HCT116 (cell line): ENCODE measurements at regions not wholly inside any gene's neighbourhood (a gene's known extent, or its start where the extent isn't known, plus 50 kb on each side); places are given as distances from the start of the nearest gene placed in this dataset.

Source experiments
- ATAC-seq: fragments of 200-7000 bp; cut with Tn5 transposase; 2 replicates; pipeline ENCODE4 v1.9.1; 2020; ENCODE audit warnings: mild to moderate bottlenecking, moderate library complexity
- BruUV-seq: library from RNA; stranded (reverse); fragments of 400-500 nt; replicated peaks from 2 replicates; lab custom pipeline; 2021; lab: Mats Ljungman, UMichigan
- CTCF ChIA-PET: fragments of 300-600 bp; sonication (Branson Sonifier 250); formaldehyde crosslinking; loops from one replicate; lab custom pipeline; 2021; ENCODE audit warnings: antibody characterized with exemption; lab: Charles Lee
- POLR2A ChIA-PET: fragments of 300-600, 350-600 bp; sonication (Branson Sonifier 250); formaldehyde crosslinking; loops from one replicate; lab custom pipeline; 2021; ENCODE audit warnings: antibody characterized with exemption; lab: Charles Lee
- RAD21 ChIA-PET, 2 experiments: fragments of 300-600 bp; sonication (Branson Sonifier 250); formaldehyde crosslinking; loops; one replicate each; lab custom pipeline; 2023; ENCODE audit warnings: low total read pairs in 2 of 2; ENCODE audit not compliant: uncharacterized antibody in 2 of 2, unreplicated experiment in 2 of 2, low non-redundant PET in 1 of 2; lab: Charles Lee
- DNase-seq: peaks from one replicate; pipeline ENCODE4 v3.0.0-alpha.2; 2010; ENCODE audit warnings: low read depth, low spot score
- H2AFZ ChIP-seq: fragments of 200-600 bp; shearing (Covaris generic), sonication (generic); 2 replicates; pipeline ENCODE4 v1.6.1; 2017; ENCODE audit warnings: low read depth, mixed run types, mixed read lengths, antibody characterized with exemption, low read length; ENCODE audit not compliant: poor library complexity, severe bottlenecking
- H3K27ac ChIP-seq: 2 replicates; pipeline ENCODE4 v1.5.1; 2012; ENCODE audit warnings: low read depth, low read length
- H3K27me3 ChIP-seq: fragments of 200-600 bp; sonication (generic); 2 replicates; pipeline ENCODE4 v1.6.1; 2016; ENCODE audit warnings: mixed run types, low read length, mixed read lengths; ENCODE audit not compliant: insufficient read depth
- H3K36me3 ChIP-seq, 2 experiments: fragments of 200-500 bp in 1 of 2; fragments of 200-600 bp in 1 of 2; sonication (Bioruptor generic) in 1 of 2; sonication (generic) in 1 of 2; 2 replicates each; pipeline versions ENCODE4 v1.5.1 to v1.6.1; 2014 to 2016; ENCODE audit warnings: low read length in 2 of 2, inconsistent platforms in 1 of 2, mixed read lengths in 1 of 2, mixed run types in 1 of 2; ENCODE audit not compliant: insufficient read depth in 2 of 2, control insufficient read depth in 1 of 2
- H3K4me1 ChIP-seq, 2 experiments: fragments of 200-600 bp in 1 of 2; sonication (generic) in 1 of 2; 2 replicates each; pipeline versions ENCODE4 v1.5.1 to v1.6.1; 2012 to 2017; ENCODE audit warnings: low read length in 2 of 2, inconsistent platforms in 1 of 2, mild to moderate bottlenecking in 1 of 2, mixed read lengths in 1 of 2, mixed run types in 1 of 2, moderate library complexity in 1 of 2; ENCODE audit not compliant: insufficient read depth in 2 of 2, control insufficient read depth in 1 of 2
- H3K4me2 ChIP-seq: fragments of 200-600 bp; sonication (generic); 2 replicates; pipeline ENCODE4 v1.6.1; 2017; ENCODE audit warnings: mixed run types, low read length, mixed read lengths
- H3K4me3 ChIP-seq, 2 experiments: fragments of 200-600 bp in 1 of 2; sonication (generic) in 1 of 2; replicated peaks in 1 of 2; 2 replicates each; pipeline ENCODE4 v1.5.1; 2011 to 2016; ENCODE audit warnings: low read length in 2 of 2, control low read depth in 1 of 2, low read depth in 1 of 2, mild to moderate bottlenecking in 1 of 2, mixed read lengths in 1 of 2, mixed run types in 1 of 2
- H3K79me2 ChIP-seq: fragments of 200-600 bp; sonication (generic); 2 replicates; pipeline ENCODE4 v1.6.1; 2017; ENCODE audit warnings: mild to moderate bottlenecking, mixed run types, low read length, moderate library complexity, mixed read lengths; ENCODE audit not compliant: insufficient read depth
- H3K9ac ChIP-seq: fragments of 200-600 bp; sonication (generic); 2 replicates; pipeline ENCODE4 v1.6.1; 2016; ENCODE audit warnings: low read length, mixed read lengths
- H3K9me2 ChIP-seq: fragments of 200-600 bp; sonication (generic), shearing (Covaris generic); 2 replicates; pipeline ENCODE4 v1.6.1; 2017; ENCODE audit warnings: mixed run types, mild to moderate bottlenecking, moderate library complexity; ENCODE audit not compliant: insufficient read depth
- H3K9me3 ChIP-seq, 2 experiments: fragments of 200-500 bp in 1 of 2; fragments of 200-600 bp in 1 of 2; sonication (Bioruptor generic) in 1 of 2; sonication (generic) in 1 of 2; 2 replicates each; pipeline ENCODE4 v1.6.1; 2014 to 2017; ENCODE audit warnings: low read length in 2 of 2, mixed read lengths in 2 of 2, inconsistent platforms in 1 of 2, low read depth in 1 of 2, mild to moderate bottlenecking in 1 of 2, mixed run types in 1 of 2, moderate library complexity in 1 of 2; ENCODE audit not compliant: control insufficient read depth in 1 of 2, insufficient read depth in 1 of 2
- H4K20me1 ChIP-seq: fragments of 200-600 bp; sonication (generic), shearing (Covaris generic); 2 replicates; pipeline ENCODE4 v1.6.1; 2017; ENCODE audit warnings: mixed run types, mild to moderate bottlenecking, moderate library complexity; ENCODE audit not compliant: insufficient read depth
- CBX3 ChIP-seq: IDR thresholded peaks from 2 replicates; pipeline ENCODE4 v1.6.1; 2012; ENCODE audit warnings: low read depth
- CEBPB ChIP-seq: IDR thresholded peaks from 2 replicates; pipeline ENCODE4 v1.6.1; 2012; ENCODE audit warnings: low read depth
- EGR1 ChIP-seq: IDR thresholded peaks from 2 replicates; pipeline ENCODE4 v1.6.1; 2012; ENCODE audit warnings: low read depth
- POLR2A ChIP-seq: IDR thresholded peaks from 2 replicates; pipeline ENCODE4 v1.7.0; 2011; ENCODE audit warnings: borderline replicate concordance; ENCODE audit not compliant: insufficient read depth, insufficient read length; ENCODE audit errors: extremely low read depth
- POLR2AphosphoS5 ChIP-seq: IDR thresholded peaks from 2 replicates; pipeline ENCODE4 v1.6.1; 2011; ENCODE audit warnings: mild to moderate bottlenecking, low read depth, low read length, moderate library complexity
- SRF ChIP-seq: IDR thresholded peaks from 2 replicates; pipeline ENCODE4 v1.6.1; 2012; ENCODE audit warnings: low read depth
- intact Hi-C: fragments of 100-400 bp; cut with micrococcal nuclease; formaldehyde crosslinking; loops from 2 replicates; pipeline ENCODE4 v1.10.0; 2022
- TF ChIP-seq, protein P1 (sequence below): IDR thresholded peaks from 2 replicates; pipeline ENCODE4 v1.6.1; 2011; ENCODE audit warnings: mild to moderate bottlenecking, low read length, moderate library complexity; ENCODE audit not compliant: insufficient replicate concordance; ENCODE audit errors: extremely low read depth

DNA sequence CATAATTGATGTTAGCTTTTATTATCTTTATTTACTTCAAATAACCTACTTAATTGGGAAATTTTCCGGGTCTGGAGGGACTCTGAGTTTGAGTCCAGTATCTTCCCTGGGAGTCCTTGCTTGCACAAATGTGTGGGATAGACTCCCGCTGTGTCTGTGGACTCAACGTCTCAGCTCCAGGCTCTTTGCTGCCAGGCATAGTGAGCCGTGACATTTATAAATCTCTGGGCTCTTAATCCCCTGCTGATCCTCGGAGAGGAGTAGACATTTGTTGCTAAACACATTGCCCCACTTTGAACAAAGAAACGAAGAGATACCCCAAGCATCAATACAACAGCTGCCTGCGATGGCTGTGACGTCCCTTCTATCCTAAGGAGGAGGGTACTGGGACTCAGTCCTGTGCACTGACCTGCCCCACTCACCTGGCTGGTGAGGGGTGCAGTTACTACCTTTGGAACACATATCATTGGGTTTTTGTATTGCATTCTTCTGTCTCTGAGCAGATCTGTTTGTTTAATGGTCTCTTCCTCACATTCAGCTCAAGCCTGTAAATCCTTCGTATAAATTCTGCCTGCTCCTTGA lies 316.9 kb downstream of the HAPSTR1 start:
- Histone ChIP-seq H3K27me3 (peaks cover 29% of the 10 kb centered on the region), H3K4me3 (no peak overlapping the region), H3K9ac (no peak overlapping the region), H3K4me2 (no peak overlapping the region), H3K4me1 (no peaks in the 10 kb centered on the region), H3K27ac (no peak overlapping the region), H2AFZ (no peak overlapping the region), H3K9me2 (no peaks in the 10 kb centered on the region), H4K20me1 (no peaks in the 10 kb centered on the region), H3K9me3 (no peaks in the 10 kb centered on the region), H3K79me2 (no peaks in the 10 kb centered on the region), H3K36me3 (no peaks in the 10 kb centered on the region)
- ATAC-seq (no peak), DNase-seq (no peak)
- TF ChIP-seq SRF (no peak), EGR1 (no peak), POLR2A (no peak), CBX3 (no peak), POLR2AphosphoS5 (no peak), CEBPB (no peak)
- TF ChIP-seq, protein P1, sequence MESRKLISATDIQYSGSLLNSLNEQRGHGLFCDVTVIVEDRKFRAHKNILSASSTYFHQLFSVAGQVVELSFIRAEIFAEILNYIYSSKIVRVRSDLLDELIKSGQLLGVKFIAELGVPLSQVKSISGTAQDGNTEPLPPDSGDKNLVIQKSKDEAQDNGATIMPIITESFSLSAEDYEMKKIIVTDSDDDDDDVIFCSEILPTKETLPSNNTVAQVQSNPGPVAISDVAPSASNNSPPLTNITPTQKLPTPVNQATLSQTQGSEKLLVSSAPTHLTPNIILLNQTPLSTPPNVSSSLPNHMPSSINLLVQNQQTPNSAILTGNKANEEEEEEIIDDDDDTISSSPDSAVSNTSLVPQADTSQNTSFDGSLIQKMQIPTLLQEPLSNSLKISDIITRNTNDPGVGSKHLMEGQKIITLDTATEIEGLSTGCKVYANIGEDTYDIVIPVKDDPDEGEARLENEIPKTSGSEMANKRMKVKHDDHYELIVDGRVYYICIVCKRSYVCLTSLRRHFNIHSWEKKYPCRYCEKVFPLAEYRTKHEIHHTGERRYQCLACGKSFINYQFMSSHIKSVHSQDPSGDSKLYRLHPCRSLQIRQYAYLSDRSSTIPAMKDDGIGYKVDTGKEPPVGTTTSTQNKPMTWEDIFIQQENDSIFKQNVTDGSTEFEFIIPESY = no peak
- intact Hi-C loops = no loop called here
- ChIA-PET POLR2A (no interaction called here), CTCF (no interaction called here), RAD21 (no interaction called here)
- BruUV-seq = no TSS peak
